ENCODE measurements at regions not wholly inside any gene's neighbourhood (a gene's known extent, or its start where the extent isn't known, plus 50 kb on each side); places are given as distances from the start of the nearest gene placed in this dataset.
"Not testable (repeated sequence)": the region's sequence is repeated elsewhere in the genome, so short reads cannot be mapped to it uniquely, and the experiment has no call there.

DNA sequence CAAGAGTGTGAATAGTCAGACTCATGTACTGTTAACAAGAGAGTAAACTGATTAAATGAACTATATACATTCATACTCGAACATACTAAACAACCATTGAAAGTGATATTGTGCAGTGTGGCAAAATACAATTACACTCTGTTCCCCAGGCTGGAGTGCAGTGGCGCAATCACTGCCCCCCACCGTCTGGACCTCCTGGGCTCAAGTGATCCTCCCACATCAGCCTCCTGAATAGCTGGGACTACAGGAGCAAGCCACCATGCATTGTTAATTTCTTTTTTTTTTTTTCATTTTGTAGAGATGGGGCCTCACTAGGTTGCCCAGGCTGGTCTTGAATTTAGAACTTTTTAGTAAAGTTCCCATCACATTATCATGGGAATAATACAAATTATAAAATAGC lies 77.3 kb upstream of the LSM14A start:
- H3K4me2 ChIP-seq (replicated peaks; ENCODE audit: extremely low read depth, low read length, poor library complexity, severe bottlenecking) = no peak overlapping the region
- WGBS (ENCODE audit: insufficient coverage) = no CpG with 5 or more reads among the region's 3 CpGs
- no peaks in the 10 kb centered on the region for H3K27me3 ChIP-seq (ENCODE audit: control insufficient read depth in 2 of 2, insufficient read depth in 2 of 2, low read length in 2 of 2)
- H3K4me1 Mint-ChIP-seq = no peaks in the 10 kb centered on the region
- H3K27ac Mint-ChIP-seq = no peak overlapping the region
- no peak overlapping the region for H3K4me3 ChIP-seq (replicated peaks in 1 of 3; ENCODE audit: low read depth in 2 of 3, low read length in 3 of 3)
- H3K36me3 Mint-ChIP-seq = no peaks in the 10 kb centered on the region
- intact Hi-C loops (cut with micrococcal nuclease) = loop anchor here in 1 of 2 donors (5.0 kb wide), 1 partner anchor 318 kb away; no protein-coding TSS in a partner anchor
- H3K4me1 ChIP-seq (ENCODE audit: control insufficient read depth in 1 of 2, insufficient read depth in 2 of 2, low read length in 2 of 2) = no peaks in the 10 kb centered on the region
- H3K27ac ChIP-seq (ENCODE audit: low read depth in 1 of 2, low read length in 2 of 2) = no peak overlapping the region
- TF ChIP-seq, protein P1, sequence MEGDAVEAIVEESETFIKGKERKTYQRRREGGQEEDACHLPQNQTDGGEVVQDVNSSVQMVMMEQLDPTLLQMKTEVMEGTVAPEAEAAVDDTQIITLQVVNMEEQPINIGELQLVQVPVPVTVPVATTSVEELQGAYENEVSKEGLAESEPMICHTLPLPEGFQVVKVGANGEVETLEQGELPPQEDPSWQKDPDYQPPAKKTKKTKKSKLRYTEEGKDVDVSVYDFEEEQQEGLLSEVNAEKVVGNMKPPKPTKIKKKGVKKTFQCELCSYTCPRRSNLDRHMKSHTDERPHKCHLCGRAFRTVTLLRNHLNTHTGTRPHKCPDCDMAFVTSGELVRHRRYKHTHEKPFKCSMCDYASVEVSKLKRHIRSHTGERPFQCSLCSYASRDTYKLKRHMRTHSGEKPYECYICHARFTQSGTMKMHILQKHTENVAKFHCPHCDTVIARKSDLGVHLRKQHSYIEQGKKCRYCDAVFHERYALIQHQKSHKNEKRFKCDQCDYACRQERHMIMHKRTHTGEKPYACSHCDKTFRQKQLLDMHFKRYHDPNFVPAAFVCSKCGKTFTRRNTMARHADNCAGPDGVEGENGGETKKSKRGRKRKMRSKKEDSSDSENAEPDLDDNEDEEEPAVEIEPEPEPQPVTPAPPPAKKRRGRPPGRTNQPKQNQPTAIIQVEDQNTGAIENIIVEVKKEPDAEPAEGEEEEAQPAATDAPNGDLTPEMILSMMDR (IDR thresholded peaks at IDR 0.05) = no peak
- H3K79me2 ChIP-seq (ENCODE audit: insufficient read depth, low read length) = no peaks in the 10 kb centered on the region
- H3K4me3 Mint-ChIP-seq = no peak overlapping the region
- DNase-seq = no peak
- H3K9me3 ChIP-seq (replicated peaks in 1 of 2; ENCODE audit: control insufficient read depth in 1 of 2, insufficient read depth in 1 of 2, low read length in 2 of 2) = no peaks in the 10 kb centered on the region
- H3K36me3 ChIP-seq (replicated peaks in 1 of 2; ENCODE audit: control insufficient read depth in 1 of 2, insufficient read depth in 2 of 2, low read length in 2 of 2) = no peaks in the 10 kb centered on the region
- no peaks in the 10 kb centered on the region for H4K20me1 ChIP-seq (ENCODE audit: insufficient read depth, low read length)
- peaks cover 3 to 14% (median 8%) of the 10 kb centered on the region in 3 donors for H3K27me3 Mint-ChIP-seq (ENCODE audit: low read depth in 3 of 3)
- H3K9ac ChIP-seq (ENCODE audit: insufficient read depth, low read length, poor library complexity, severe bottlenecking) = no peak overlapping the region
- no peaks in the 10 kb centered on the region for H3K9me3 Mint-ChIP-seq
- no peak overlapping the region for H2AFZ ChIP-seq (ENCODE audit: insufficient read depth, low read depth, low read length, poor library complexity, severe bottlenecking)

DNA sequence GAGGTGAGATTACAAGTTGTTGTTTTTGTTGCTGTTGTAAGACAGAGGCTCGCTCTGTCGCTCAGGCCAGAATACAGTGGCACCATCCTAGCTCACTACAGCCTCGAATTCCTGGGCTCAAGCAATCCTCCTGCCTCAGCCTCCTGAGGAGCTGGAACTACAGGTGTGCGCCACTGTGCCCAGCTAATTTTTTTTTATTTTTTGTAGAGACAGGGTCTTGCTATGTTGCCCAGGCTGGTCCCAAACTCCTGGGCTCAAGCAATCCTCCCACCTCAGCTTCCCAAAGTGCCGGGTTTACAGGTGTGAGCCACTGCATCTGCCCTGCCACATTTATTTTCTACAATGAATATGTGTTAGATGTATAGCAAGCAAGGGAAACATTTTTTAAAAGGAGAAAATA lies 76.9 kb upstream of the LSM14A start:
- not testable (repeated sequence) for DNase-seq; H3K9me3 ChIP-seq (replicated peaks in 1 of 2; ENCODE audit: control insufficient read depth in 1 of 2, insufficient read depth in 1 of 2, low read length in 2 of 2); H3K36me3 Mint-ChIP-seq; H3K79me2 ChIP-seq (ENCODE audit: insufficient read depth, low read length); H4K20me1 ChIP-seq (ENCODE audit: insufficient read depth, low read length); H3K4me3 ChIP-seq (replicated peaks in 1 of 3; ENCODE audit: low read depth in 2 of 3, low read length in 3 of 3); H3K27me3 ChIP-seq (ENCODE audit: control insufficient read depth in 2 of 2, insufficient read depth in 2 of 2, low read length in 2 of 2); H3K4me2 ChIP-seq (replicated peaks; ENCODE audit: extremely low read depth, low read length, poor library complexity, severe bottlenecking); H3K9ac ChIP-seq (ENCODE audit: insufficient read depth, low read length, poor library complexity, severe bottlenecking); H2AFZ ChIP-seq (ENCODE audit: insufficient read depth, low read depth, low read length, poor library complexity, severe bottlenecking); H3K9me3 Mint-ChIP-seq; H3K36me3 ChIP-seq (replicated peaks in 1 of 2; ENCODE audit: control insufficient read depth in 1 of 2, insufficient read depth in 2 of 2, low read length in 2 of 2); H3K27ac Mint-ChIP-seq; H3K27ac ChIP-seq (ENCODE audit: low read depth in 1 of 2, low read length in 2 of 2); H3K4me1 ChIP-seq (ENCODE audit: control insufficient read depth in 1 of 2, insufficient read depth in 2 of 2, low read length in 2 of 2); H3K4me1 Mint-ChIP-seq
- intact Hi-C loops (cut with micrococcal nuclease) = loop anchor here in 1 of 2 donors (5.0 kb wide), 1 partner anchor 318 kb away; no protein-coding TSS in a partner anchor
- peaks cover 6 to 17% (median 9%) of the 10 kb centered on the region in 3 donors for H3K27me3 Mint-ChIP-seq (ENCODE audit: low read depth in 3 of 3)
- peak overlapping the region in 1 of 2 donors; percentile 44 for H3K4me3 Mint-ChIP-seq
- no CpG with 5 or more reads among the region's 5 CpGs for WGBS (ENCODE audit: insufficient coverage)
